ENCODE measurements at regions not wholly inside any gene's neighbourhood (a gene's known extent, or its start where the extent isn't known, plus 50 kb on each side); places are given as distances from the start of the nearest gene placed in this dataset.

Small RNA genes lying in the stretch of these regions (small RNA-seq; reads per million reads assigned to genes)
- gene AL390123.1 (0 reads per million in 6 experiments), gene RNA5SP326 (0 to 0.78 (median 0.34) reads per million in 6 experiments), gene RNU5B-6P (0 to 1.7 (median 0.02) reads per million in 6 experiments), gene RNU6-839P (0 reads per million in 6 experiments)
